IPS-NIHi7 (cell line): ENCODE measurements at regions not wholly inside any gene's neighbourhood (a gene's known extent, or its start where the extent isn't known, plus 50 kb on each side); places are given as distances from the start of the nearest gene placed in this dataset.
"Not testable (repeated sequence)": the region's sequence is repeated elsewhere in the genome, so short reads cannot be mapped to it uniquely, and the experiment has no call there.

Experiments used
- DNase-seq: peaks from one replicate; pipeline ENCODE4 v3.0.0; 2012; ENCODE audit warnings: mixed read lengths; ENCODE audit errors: extremely low spot score

- DNase-seq: no peak
Observed at GRCh38 chr2:36168115-36168514, 187.5 kb upstream of the CRIM1 start.

- DNase-seq: no peak
Observed at GRCh38 chr2:36165132-36165531, 190.4 kb upstream of the CRIM1 start.

GRCh38 chr2:36163520-36164254 is 191.9 kb upstream of the CRIM1 start:
- no peak for DNase-seq

GRCh38 chr2:36157093-36157492 is 198.5 kb upstream of the CRIM1 start:
- DNase-seq: not testable (repeated sequence)

- no peak for DNase-seq
Observed at GRCh38 chr2:36147670-36148390, 207.7 kb upstream of the CRIM1 start.

GRCh38 chr2:36146765-36147164 is 208.8 kb upstream of the CRIM1 start:
- DNase-seq: no peak

- no peak for DNase-seq
Observed at GRCh38 chr2:36140391-36140790, 215.2 kb upstream of the CRIM1 start.

- DNase-seq: no peak
Observed at GRCh38 chr2:36137612-36138011, 218.0 kb upstream of the CRIM1 start.

- DNase-seq: no peak
Observed at GRCh38 chr2:36134281-36134680, 221.3 kb upstream of the CRIM1 start.

GRCh38 chr2:36128359-36128758 is 227.2 kb upstream of the CRIM1 start:
- no peak for DNase-seq

- no peak for DNase-seq
Observed at GRCh38 chr2:36125702-36126101, 229.9 kb upstream of the CRIM1 start.

GRCh38 chr2:36123995-36124394 is 231.6 kb upstream of the CRIM1 start:
- no peak for DNase-seq

GRCh38 chr2:36097022-36097421 is 258.6 kb upstream of the CRIM1 start:
- DNase-seq: no peak

GRCh38 chr2:36091844-36092741 is 263.5 kb upstream of the CRIM1 start:
- not testable (repeated sequence) for DNase-seq

- DNase-seq: no peak
Observed at GRCh38 chr2:36088716-36089328, 266.8 kb upstream of the CRIM1 start.

- DNase-seq: no peak
Observed at GRCh38 chr2:36087344-36087743, 268.2 kb upstream of the CRIM1 start.

GRCh38 chr2:36079793-36080192 is 275.8 kb upstream of the CRIM1 start:
- DNase-seq: no peak

GRCh38 chr2:36074008-36074407 is 281.6 kb upstream of the CRIM1 start:
- no peak for DNase-seq

GRCh38 chr2:36071698-36072097 is 283.9 kb upstream of the CRIM1 start:
- DNase-seq: no peak

- DNase-seq: no peak
Observed at GRCh38 chr2:36069074-36069473, 286.5 kb upstream of the CRIM1 start.

- DNase-seq: no peak
Observed at GRCh38 chr2:36068086-36068485, 287.5 kb upstream of the CRIM1 start.

- DNase-seq: no peak
Observed at GRCh38 chr2:36060133-36060532, 295.4 kb upstream of the CRIM1 start.
